ENCODE measurements at regions not wholly inside any gene's neighbourhood (a gene's known extent, or its start where the extent isn't known, plus 50 kb on each side); places are given as distances from the start of the nearest gene placed in this dataset.

DNA sequence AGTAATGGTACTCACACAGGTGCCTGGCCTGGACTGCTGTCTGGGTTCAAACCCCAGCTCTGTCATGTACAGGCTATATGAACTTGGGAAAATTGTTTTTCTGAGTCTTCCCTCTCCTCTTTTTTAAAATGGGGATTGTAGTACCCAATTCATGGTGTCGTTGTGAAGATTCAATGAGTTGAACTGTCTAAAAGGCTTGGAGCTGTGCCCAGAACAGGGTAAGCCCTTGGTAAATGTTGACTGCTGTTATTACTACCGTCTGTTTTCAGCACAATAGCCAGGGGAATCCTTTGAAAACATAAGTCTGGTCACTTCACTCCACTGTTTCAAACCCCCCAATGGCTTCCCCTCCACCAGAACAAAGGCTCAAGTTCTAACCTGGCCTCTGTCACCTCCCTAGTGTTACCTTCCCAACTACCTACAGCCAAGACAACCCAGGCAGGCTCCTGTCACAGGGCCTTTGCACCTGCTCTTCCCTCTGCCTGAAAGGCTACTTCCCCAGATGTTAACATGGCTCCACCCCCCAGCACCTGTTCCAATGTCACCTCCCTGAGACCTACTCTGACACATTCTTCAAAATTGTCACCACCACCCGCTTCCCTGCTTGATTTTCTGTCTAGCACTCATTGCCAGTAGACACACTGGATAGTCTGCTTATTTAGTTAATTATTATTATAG is 152.8 kb downstream of the CHST1 start:
- TF ChIP-seq, protein P1, sequence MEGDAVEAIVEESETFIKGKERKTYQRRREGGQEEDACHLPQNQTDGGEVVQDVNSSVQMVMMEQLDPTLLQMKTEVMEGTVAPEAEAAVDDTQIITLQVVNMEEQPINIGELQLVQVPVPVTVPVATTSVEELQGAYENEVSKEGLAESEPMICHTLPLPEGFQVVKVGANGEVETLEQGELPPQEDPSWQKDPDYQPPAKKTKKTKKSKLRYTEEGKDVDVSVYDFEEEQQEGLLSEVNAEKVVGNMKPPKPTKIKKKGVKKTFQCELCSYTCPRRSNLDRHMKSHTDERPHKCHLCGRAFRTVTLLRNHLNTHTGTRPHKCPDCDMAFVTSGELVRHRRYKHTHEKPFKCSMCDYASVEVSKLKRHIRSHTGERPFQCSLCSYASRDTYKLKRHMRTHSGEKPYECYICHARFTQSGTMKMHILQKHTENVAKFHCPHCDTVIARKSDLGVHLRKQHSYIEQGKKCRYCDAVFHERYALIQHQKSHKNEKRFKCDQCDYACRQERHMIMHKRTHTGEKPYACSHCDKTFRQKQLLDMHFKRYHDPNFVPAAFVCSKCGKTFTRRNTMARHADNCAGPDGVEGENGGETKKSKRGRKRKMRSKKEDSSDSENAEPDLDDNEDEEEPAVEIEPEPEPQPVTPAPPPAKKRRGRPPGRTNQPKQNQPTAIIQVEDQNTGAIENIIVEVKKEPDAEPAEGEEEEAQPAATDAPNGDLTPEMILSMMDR (IDR thresholded peaks at IDR 0.05; ENCODE audit: insufficient read depth, low read length): no peak
- no peak for TF ChIP-seq POLR2AphosphoS5 (IDR thresholded peaks at IDR 0.05; ENCODE audit: low read depth)
- TF ChIP-seq, protein P2, sequence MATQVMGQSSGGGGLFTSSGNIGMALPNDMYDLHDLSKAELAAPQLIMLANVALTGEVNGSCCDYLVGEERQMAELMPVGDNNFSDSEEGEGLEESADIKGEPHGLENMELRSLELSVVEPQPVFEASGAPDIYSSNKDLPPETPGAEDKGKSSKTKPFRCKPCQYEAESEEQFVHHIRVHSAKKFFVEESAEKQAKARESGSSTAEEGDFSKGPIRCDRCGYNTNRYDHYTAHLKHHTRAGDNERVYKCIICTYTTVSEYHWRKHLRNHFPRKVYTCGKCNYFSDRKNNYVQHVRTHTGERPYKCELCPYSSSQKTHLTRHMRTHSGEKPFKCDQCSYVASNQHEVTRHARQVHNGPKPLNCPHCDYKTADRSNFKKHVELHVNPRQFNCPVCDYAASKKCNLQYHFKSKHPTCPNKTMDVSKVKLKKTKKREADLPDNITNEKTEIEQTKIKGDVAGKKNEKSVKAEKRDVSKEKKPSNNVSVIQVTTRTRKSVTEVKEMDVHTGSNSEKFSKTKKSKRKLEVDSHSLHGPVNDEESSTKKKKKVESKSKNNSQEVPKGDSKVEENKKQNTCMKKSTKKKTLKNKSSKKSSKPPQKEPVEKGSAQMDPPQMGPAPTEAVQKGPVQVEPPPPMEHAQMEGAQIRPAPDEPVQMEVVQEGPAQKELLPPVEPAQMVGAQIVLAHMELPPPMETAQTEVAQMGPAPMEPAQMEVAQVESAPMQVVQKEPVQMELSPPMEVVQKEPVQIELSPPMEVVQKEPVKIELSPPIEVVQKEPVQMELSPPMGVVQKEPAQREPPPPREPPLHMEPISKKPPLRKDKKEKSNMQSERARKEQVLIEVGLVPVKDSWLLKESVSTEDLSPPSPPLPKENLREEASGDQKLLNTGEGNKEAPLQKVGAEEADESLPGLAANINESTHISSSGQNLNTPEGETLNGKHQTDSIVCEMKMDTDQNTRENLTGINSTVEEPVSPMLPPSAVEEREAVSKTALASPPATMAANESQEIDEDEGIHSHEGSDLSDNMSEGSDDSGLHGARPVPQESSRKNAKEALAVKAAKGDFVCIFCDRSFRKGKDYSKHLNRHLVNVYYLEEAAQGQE (IDR thresholded peaks at IDR 0.05; ENCODE audit: insufficient replicate concordance, low read depth): no peak
- no peak for TF ChIP-seq GABPA (IDR thresholded peaks at IDR 0.05; ENCODE audit: low read depth)

Measured in HL-60 (cell line).